NCI-H1105 (cell line): ENCODE measurements at regions not wholly inside any gene's neighbourhood (a gene's known extent, or its start where the extent isn't known, plus 50 kb on each side); places are given as distances from the start of the nearest gene placed in this dataset.
"Not testable (repeated sequence)": the region's sequence is repeated elsewhere in the genome, so short reads cannot be mapped to it uniquely, and the experiment has no call there.

Experiments
- DNase-seq: peaks from one replicate; lab custom pipeline; 2025; lab: John Stamatoyannopoulos, UW

DNA sequence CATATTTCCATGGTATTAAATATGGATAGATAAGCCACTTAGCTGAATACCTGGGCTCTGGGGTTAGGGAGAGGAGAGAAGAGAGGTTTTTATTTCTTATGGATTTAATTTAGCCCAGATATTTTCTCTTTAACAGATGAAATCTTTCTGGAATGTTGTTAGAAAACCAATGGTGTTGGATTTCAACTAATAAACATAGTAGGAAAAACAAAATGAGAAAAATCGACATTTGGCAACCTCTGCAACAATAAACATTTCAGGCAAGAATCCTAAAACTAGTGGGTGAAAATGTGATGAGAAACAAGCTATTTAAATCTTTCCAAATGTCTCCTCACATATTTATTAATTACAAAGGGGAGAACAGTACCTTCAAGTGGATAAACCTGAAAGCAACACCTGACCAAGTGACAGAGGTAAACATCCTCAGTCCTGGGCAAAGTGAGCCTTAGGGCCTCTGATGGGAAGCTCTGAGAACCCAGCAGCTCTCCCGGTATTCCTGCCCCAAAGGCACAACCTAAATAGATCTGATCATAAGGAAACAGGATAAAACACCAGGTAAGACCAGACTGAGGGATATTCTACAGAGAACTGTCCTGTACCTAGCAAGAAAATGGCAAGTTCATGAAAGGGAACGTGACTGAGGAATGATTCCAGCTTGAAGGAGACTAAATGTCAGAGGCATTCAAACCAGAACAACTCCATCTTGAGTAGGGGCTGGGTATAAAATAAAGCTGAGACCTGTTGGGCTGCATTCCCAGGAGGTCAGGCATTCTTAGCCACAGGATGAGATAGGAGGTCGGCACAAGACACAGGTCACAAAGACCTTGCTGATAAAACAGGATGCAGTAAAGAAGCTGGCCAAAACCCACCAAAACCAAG lies 163.7 kb downstream of the ESM1 start:
- no peak for DNase-seq

DNA sequence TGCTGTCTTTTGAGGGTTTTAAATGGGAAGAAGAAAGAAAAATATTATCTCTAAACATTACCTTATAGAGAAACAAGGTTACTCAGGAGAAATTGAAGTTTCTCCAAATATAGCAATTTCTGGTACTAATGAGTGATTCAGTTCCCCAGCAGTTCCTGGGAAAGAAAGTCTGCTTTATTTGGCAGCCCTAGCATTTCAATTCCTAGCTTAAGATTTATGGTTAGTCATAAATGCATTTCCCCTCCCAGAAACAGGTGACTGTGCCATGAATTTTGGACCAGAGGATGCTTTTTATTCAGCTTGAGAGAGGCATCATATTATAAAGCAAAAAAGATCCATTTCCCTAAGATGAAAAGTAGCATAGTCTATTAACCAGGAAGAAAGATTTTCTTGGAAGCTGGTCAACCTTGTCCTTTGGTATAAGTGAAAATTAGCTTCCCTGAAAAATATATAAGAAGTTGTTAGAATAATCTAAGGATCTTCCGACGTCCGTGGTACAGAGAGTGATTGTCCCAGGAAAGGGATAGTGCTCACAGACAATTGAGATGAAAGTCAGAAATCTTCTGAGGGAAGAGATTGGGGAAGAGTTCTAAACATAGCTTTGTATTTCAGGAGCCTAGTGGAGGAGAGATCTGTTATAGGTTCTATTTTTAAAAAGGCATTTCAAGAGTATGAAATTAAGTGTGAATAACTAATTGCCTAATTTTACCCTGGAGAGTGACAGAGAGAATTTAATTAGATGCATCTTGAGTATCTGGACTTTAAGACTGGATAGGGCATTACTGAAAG lies 164.9 kb downstream of the ESM1 start:
- no peak for DNase-seq

DNA sequence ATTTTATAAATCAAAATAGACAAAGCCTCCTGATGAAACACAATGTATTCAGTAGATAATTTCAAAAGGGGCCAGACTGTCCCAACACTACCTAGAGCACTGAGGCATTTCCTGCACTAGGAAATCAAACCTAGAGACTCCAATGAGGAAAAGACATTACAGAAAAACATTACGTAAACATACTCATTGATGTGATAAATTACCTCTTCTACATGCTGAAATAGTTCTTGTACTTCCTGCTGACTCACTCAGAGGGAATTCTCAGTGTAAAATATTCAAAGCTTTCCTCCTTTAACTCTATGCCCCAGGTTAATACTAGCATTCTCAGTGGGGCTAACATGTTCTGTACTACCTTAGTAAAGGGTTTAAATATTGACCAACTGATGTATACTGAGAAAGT lies 178.0 kb downstream of the ESM1 start:
- no peak for DNase-seq

DNA sequence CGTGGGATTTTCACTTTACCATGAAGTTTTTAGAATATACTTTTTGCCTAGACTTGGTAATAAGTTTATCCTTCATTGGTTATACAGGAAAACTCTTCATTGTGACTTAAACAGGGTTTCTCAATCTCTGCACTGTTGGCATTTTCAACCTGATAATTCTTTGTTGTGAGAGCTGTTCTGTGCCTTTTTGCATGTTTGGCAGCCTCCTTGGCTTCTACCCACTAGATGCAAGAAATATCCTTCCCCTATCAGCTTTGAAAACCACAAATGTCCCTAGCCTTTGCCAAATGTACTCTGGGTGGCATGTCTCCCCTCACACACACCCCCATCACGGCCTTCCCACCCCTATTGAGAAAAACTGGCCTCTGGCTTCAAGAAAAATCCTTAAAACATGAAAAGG lies 180.9 kb downstream of the ESM1 start:
- no peak for DNase-seq

DNA sequence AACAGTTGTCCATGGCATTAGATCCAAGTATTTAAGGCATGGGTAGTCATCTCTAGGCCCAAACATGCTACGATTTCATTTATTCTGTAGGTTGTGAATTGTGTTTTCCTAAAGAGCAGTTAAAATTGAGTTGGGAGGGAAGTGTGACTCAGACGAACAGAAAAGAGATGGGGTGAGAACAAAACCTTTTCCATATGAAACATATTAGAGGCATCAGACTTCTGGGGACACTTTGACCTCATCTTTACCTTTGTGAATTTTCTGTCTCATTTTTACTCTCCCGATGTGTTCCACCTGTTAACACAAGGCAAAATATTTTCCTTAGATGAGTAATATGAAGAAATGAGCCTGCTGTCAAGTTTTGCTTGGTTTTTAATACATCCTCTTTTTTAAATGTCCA lies 181.3 kb downstream of the ESM1 start:
- DNase-seq = no peak

DNA sequence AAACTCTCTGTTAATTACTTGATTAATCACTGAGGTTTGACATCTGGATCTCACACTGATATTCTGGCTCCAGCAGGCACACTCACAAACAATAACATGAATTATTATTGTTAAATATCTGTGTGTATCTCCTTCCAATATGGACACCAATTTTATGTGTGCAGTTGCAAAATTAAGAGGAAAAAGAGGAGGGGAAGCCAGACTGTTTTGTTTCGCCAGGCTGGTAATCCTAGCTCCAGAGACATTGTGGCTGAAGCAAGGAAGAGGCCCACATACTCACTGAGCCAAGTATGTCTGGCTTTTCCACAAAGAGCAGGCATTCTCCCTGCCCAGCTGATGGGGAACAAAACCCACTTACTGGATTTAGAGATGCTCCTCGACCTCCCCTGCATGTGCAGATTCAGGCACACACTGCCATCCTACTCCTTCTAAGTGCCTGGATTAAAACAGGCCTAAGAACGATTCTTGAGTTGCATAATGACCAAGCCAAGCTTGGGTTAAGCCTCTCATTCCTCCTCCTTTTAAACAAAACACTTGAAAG lies 181.9 kb downstream of the ESM1 start:
- DNase-seq = no peak

DNA sequence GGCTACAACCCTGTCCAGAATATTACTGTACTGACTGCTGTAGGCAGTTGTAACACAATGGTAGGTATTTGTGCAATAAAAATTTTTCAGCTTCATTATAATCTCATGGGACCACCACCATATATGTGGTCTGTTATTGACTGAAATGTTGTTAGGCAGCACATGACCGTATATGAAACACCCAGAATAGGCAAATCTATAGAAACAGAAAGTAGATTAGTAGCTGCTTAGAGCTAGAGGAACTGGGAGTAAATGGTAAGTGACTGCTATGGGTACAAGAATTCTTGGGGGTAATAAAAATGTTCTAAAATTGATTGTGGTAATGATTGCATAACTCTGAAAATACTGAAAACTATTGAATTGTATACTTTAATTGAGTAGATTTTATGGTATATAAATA lies 185.7 kb downstream of the ESM1 start:
- no peak for DNase-seq

GRCh38 chr5:54795777-54796176 lies 189.6 kb downstream of the ESM1 start:
- no peak for DNase-seq

DNA sequence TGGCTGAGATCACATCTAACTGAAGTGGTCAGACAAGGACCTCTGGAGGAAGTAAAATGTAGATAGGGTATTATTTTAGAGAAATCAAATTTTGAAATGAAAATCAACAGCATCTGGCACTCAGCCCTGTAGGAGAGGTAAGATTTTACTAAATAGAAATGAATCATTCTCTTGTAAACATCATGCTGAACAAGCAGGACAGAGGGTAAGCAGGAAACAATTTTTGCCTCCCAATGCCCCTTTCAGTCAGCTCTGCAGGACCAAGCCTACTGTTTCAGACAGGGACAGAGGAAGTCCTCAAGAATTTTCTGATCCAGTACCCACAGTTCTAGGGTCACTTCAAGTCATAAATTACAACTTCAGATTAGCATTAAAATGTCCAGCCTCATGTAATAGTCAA lies 190.1 kb downstream of the ESM1 start:
- DNase-seq = no peak

GRCh38 chr5:54794135-54794975 lies 191.0 kb downstream of the ESM1 start:
- DNase-seq = no peak

GRCh38 chr5:54793468-54794134 lies 191.8 kb downstream of the ESM1 start:
- DNase-seq = no peak

DNA sequence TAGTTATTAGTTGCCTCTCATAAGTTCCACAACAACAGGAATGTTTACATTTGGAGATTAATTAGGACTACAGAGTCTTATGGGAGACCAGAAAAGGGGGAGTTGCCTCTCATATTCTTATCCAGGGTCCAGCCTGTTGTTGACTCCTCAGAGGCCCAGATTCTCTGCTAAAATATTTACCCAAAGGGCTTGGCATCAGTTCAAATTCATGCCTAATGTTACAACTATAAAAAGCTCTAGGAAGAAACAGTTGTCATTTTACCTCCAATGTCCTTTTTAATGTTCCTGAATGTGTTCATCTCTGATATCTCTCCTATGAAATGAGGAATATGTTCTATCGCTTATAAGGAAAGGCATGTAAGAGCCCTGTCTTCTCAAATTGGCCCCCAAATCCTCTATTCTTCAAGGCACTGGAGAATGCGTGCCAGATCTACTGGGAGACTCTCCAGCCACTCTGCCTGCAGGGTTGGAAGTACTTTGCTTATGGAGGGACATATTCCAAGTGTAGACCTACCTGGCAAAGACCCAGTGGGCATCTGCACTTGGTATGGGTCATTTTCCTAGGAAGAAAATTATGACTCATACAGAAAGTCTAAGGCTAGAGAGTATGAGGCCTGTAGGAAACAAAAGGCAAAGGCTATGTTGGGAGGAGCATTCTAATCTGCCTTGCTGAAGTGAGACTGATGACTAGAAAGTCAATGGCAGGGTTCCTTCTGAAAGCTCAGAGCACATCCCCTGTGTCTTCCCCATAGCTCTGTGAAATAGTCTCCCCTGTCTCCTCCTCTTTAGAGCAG lies 192.6 kb downstream of the ESM1 start:
- no peak for DNase-seq

GRCh38 chr5:54787910-54788309 lies 197.5 kb downstream of the ESM1 start:
- DNase-seq = not testable (repeated sequence)

GRCh38 chr5:54785729-54786591 lies 199.4 kb downstream of the ESM1 start:
- no peak for DNase-seq

- DNase-seq = no peak
These were observed 206.6 kb downstream of the ESM1 start for GRCh38 chr5:54778783-54779182.

- no peak for DNase-seq
These were observed 209.7 kb downstream of the ESM1 start for GRCh38 chr5:54775645-54776044.

GRCh38 chr5:54774281-54775170 lies 210.9 kb downstream of the ESM1 start:
- DNase-seq = no peak

GRCh38 chr5:54772684-54773083 lies 212.7 kb downstream of the ESM1 start:
- no peak for DNase-seq

DNA sequence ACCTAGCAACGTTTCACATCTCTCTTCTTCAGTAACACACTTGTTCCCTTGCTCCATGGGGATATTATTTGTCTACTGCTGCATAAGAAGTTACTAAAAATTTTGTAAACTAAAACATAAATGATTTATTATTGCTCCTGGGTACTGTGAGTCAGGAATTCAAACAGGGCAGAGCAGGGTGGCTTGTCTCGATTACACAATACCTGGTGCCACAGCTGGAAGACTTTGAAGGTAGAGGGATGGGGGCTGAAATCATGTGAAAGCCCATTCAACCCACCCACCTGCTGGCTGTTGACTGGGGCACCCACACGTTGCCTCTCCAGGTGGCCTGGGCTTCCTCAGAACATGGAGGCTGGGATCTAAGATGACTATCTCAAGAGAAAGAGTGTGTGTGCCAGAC lies 213.2 kb downstream of the ESM1 start:
- no peak for DNase-seq
